Activated CD8-positive, alpha-beta T cell treated with anti-CD3 and anti-CD28 coated beads for 36 hours (primary cell): ENCODE measurements at regions not wholly inside any gene's neighbourhood (a gene's known extent, or its start where the extent isn't known, plus 50 kb on each side); places are given as distances from the start of the nearest gene placed in this dataset.

Experiments
- ATAC-seq: fragments of 200-7000 bp; cut with Tn5 transposase; one replicate; pipeline ENCODE4 v1.10.0; 2021; ENCODE audit warnings: mild to moderate bottlenecking, moderate library complexity
- CTCF ChIA-PET: fragments of 350-600 bp; sonication (Branson Sonifier 250); formaldehyde crosslinking; loops from one replicate; lab custom pipeline; 2021; ENCODE audit warnings: antibody characterized with exemption; lab: Charles Lee
- POLR2A ChIA-PET: fragments of 350-600 bp; sonication (Branson Sonifier 250); formaldehyde crosslinking; loops from one replicate; lab custom pipeline; 2021; ENCODE audit warnings: antibody characterized with exemption; lab: Charles Lee
- DNase-seq: peaks from one replicate; pipeline ENCODE4 v3.0.0-alpha.2; 2020
- H3K27ac Mint-ChIP-seq: one replicate; pipeline ENCODE4 v1.8.0; 2021; ENCODE audit warnings: mild to moderate bottlenecking, mixed read lengths
- H3K27me3 Mint-ChIP-seq: one replicate; pipeline ENCODE4 v1.8.0; 2021; ENCODE audit warnings: mixed read lengths
- H3K36me3 Mint-ChIP-seq: one replicate; pipeline ENCODE4 v1.8.0; 2021; ENCODE audit warnings: low read depth, mixed read lengths
- H3K4me1 Mint-ChIP-seq: one replicate; pipeline ENCODE4 v1.8.0; 2021; ENCODE audit warnings: low read depth, mixed read lengths
- H3K4me3 Mint-ChIP-seq: one replicate; pipeline ENCODE4 v1.8.0; 2021; ENCODE audit warnings: mild to moderate bottlenecking, moderate library complexity, mixed read lengths
- H3K9me3 Mint-ChIP-seq: one replicate; pipeline ENCODE4 v1.8.0; 2021; ENCODE audit warnings: mixed read lengths
- CTCF ChIP-seq: fragments of 200-600 bp; IDR thresholded peaks from one replicate; pipeline ENCODE4 v1.8.0; 2022; ENCODE audit warnings: antibody characterized with exemption, mild to moderate bottlenecking
- intact Hi-C: fragments of 100-400 bp; cut with micrococcal nuclease; formaldehyde crosslinking; loops from one replicate; pipeline ENCODE4 v1.10.0; 2022

GRCh38 chr4:28232376-28232775 lies 1371.7 kb downstream of the STIM2 start:
- POLR2A ChIA-PET, result no interaction called here
- intact Hi-C loops, result no loop called here
- Mint-ChIP-seq H3K27ac (no peak overlapping the region), H3K9me3 (no peaks in the 10 kb centered on the region), H3K4me1 (no peaks in the 10 kb centered on the region), H3K4me3 (no peak overlapping the region), H3K36me3 (no peaks in the 10 kb centered on the region), H3K27me3 (no peaks in the 10 kb centered on the region)
- CTCF ChIA-PET, result no interaction called here
- TF ChIP-seq CTCF, result no peak
- DNase-seq (no peak), ATAC-seq (no peak)

- no peaks in the 10 kb centered on the region for H3K9me3 Mint-ChIP-seq
- H3K27me3 Mint-ChIP-seq, result no peaks in the 10 kb centered on the region
- CTCF ChIA-PET, result no interaction called here
Observed at GRCh38 chr4:28232951-28233350, 1372.3 kb downstream of the STIM2 start.

GRCh38 chr4:28233724-28234123 lies 1373.1 kb downstream of the STIM2 start:
- Mint-ChIP-seq H3K4me1 (no peaks in the 10 kb centered on the region), H3K9me3 (peaks cover under 1% of the 10 kb centered on the region), H3K36me3 (no peaks in the 10 kb centered on the region), H3K27ac (no peak overlapping the region), H3K27me3 (no peaks in the 10 kb centered on the region), H3K4me3 (no peak overlapping the region)
- ChIA-PET POLR2A (no interaction called here), CTCF (no interaction called here)
- no peak for ATAC-seq
- DNase-seq, result no peak
- TF ChIP-seq CTCF, result no peak
- intact Hi-C loops, result no loop called here

More at GRCh38 chr4:28232951-28233350, 1372.3 kb downstream of the STIM2 start:
- intact Hi-C loops, result no loop called here
- no peak for TF ChIP-seq CTCF
- no peaks in the 10 kb centered on the region for H3K4me1 Mint-ChIP-seq
- ATAC-seq (no peak), DNase-seq (no peak)
- no peak overlapping the region for H3K4me3 Mint-ChIP-seq
- POLR2A ChIA-PET, result no interaction called here
- H3K27ac Mint-ChIP-seq, result no peak overlapping the region
- H3K36me3 Mint-ChIP-seq, result no peaks in the 10 kb centered on the region

- POLR2A ChIA-PET, result no interaction called here
Observed at GRCh38 chr4:28238876-28239275, 1378.2 kb downstream of the STIM2 start.

GRCh38 chr4:28241021-28241420 lies 1380.4 kb downstream of the STIM2 start:
- Mint-ChIP-seq H3K9me3 (peaks cover 8% of the 10 kb centered on the region), H3K36me3 (no peaks in the 10 kb centered on the region), H3K4me1 (no peaks in the 10 kb centered on the region), H3K4me3 (no peak overlapping the region), H3K27ac (no peak overlapping the region), H3K27me3 (no peaks in the 10 kb centered on the region)
- TF ChIP-seq CTCF, result no peak
- no peak for ATAC-seq
- no peak for DNase-seq
- intact Hi-C loops, result no loop called here
- ChIA-PET POLR2A (no interaction called here), CTCF (no interaction called here)

More at GRCh38 chr4:28238876-28239275, 1378.2 kb downstream of the STIM2 start:
- intact Hi-C loops, result no loop called here
- Mint-ChIP-seq H3K9me3 (peaks cover 5% of the 10 kb centered on the region), H3K4me1 (no peaks in the 10 kb centered on the region), H3K4me3 (no peak overlapping the region), H3K36me3 (no peaks in the 10 kb centered on the region), H3K27ac (no peak overlapping the region), H3K27me3 (no peaks in the 10 kb centered on the region)
- ATAC-seq (no peak), DNase-seq (no peak)
- no peak for TF ChIP-seq CTCF
- CTCF ChIA-PET, result no interaction called here
